Fibroblast of lung (primary cell): ENCODE measurements at regions not wholly inside any gene's neighbourhood (a gene's known extent, or its start where the extent isn't known, plus 50 kb on each side); places are given as distances from the start of the nearest gene placed in this dataset.

Experiments
- CTCF ChIP-seq, 2 donors: IDR thresholded peaks in 1 of 2; conservative IDR thresholded peaks in 1 of 2; 1 replicate in 1 of 2; 2 replicates in 1 of 2; pipeline ENCODE4 v1.5.1; 2011 to 2012; ENCODE audit warnings: low read length in 2 of 2, control low read depth in 1 of 2, inconsistent platforms in 1 of 2, low read depth in 1 of 2, mild to moderate bottlenecking in 1 of 2
- EZH2 ChIP-seq: IDR thresholded peaks from 2 replicates; pipeline ENCODE4 v1.5.1; 2012; ENCODE audit warnings: low read length, control low read depth, mild to moderate bottlenecking; ENCODE audit errors: missing control alignments

- no peak for TF ChIP-seq CTCF (conservative IDR thresholded peaks at IDR 0.05 in 1 of 2, IDR thresholded peaks at IDR 0.05 in 1 of 2; ENCODE audit: low read depth in 1 of 2, low read length in 2 of 2)
- TF ChIP-seq EZH2 = no peak
These were observed 96.2 kb downstream of the PLK2 start for GRCh38 chr5:58363461-58364249.
